A204.1 (cell line): ENCODE measurements at regions not wholly inside any gene's neighbourhood (a gene's known extent, or its start where the extent isn't known, plus 50 kb on each side); places are given as distances from the start of the nearest gene placed in this dataset.
"Not testable (repeated sequence)": the region's sequence is repeated elsewhere in the genome, so short reads cannot be mapped to it uniquely, and the experiment has no call there.

ENCODE experiments used
- FAIRE-seq: peaks from 2 replicates; lab custom pipeline; 2012; peaks lifted over from hg19 to GRCh38; lab: Jason Lieb, UNC

DNA sequence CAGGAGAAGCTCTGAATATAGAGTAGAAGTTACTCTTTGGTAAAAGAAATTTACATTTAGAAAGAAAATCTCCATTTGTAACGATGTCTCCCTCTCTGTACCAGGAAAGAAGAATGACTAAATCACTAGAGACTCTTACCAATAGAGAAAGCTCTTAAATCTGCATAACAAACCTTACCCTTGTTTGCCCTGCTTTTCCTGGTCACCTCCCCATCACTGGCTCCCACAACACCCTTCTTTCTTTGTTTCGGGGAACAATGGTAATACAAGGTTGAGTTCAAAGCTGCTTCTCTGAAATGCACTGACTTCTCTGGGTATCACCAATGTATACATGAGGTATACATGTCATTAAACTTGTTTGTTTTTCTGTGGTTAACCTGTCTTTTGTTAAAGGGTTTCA lies 351.1 kb upstream of the FLRT2 start:
- FAIRE-seq, result no peak

DNA sequence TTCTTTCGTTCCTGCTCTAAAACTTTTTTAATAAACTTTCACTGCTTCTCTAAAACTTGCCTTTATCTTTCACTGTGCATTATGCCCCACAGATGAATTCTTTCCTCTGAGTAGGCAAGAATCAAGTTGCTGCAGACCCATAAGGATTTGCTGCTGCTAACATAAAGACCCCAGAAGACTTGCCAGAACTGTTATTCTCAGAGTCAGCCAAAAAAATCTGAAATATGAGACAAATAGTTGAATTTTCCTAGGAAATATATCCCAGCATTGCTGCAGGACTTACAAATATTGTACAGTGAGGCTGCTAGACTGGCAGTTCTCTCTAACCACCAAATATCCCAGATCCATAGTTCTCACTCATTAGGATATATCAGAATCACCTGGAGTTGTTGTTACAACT lies 349.1 kb upstream of the FLRT2 start:
- no peak for FAIRE-seq

DNA sequence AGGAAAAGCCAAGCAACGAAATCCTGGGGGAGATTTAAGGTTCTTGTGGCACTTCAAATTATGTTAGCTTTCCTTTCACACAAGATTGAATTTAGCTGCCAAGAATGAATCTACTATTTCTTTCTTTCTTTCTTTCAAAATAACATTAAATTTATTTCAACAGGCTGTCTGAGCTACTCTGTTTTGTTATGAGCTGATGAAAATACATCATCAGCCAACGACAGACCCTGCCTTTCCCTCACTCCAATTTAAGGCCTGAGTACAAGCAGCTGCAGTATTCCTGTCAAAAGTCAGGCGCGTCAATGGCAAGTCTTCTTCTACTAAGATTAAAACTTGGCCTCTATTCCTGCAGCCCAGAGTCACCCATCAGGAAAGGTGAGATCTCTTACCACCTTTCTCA lies 347.7 kb upstream of the FLRT2 start:
- FAIRE-seq, result no peak

DNA sequence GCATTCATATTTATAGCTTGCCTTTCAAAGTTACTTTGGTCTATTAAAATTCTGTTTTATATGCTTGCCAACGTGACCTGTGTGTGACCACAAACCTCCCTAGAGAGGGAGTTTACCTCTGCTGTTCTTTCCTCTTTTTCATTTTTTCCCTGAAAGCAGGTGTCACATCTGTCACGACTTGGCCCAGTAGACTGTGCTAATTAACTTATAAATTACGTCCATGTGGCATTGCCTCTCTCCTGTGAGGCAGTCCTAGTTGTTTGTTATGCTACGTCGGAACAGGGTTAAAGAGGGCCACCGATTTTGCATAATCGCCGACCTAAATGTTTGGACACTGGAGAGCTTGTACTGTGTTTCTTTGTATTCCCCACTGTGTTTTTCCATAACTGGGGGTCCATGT lies 343.9 kb upstream of the FLRT2 start:
- FAIRE-seq, result no peak

DNA sequence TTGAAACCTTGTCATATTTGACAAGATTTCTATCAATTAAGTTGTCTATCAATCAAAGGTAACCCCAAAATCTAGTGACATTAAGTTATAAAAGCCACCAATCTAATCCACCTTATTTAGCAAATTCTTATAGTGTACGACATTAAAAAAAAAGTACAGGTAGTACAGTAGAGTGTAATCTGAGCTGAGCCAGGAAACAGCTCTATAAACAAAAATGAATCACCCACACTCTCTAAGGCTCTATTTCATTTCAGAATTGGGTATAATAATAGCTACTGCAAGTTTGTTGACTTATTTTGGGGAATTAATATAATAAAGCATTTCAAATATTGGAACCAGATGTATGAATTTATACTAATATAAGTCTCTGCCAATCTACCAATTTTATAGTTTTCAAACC lies 342.4 kb upstream of the FLRT2 start:
- no peak for FAIRE-seq

DNA sequence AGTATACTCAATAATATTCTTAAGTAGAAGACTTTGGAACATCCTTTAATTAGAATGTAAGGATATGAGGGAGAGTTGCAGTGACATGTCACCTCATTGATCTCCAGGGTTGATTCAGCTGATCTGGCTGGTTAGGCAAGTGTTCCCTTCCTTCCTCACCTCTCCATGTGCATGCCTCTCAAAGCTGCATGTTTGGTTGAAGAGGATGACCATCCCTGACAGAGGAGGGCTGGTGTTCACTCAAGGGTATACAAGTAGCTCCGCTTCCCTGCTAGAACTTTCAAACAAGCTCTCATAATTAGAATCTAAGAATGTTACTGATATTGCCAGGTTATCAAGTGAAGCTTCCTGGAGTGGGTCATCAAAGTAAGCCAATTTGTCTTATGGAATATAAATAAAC lies 341.1 kb upstream of the FLRT2 start:
- FAIRE-seq, result no peak

DNA sequence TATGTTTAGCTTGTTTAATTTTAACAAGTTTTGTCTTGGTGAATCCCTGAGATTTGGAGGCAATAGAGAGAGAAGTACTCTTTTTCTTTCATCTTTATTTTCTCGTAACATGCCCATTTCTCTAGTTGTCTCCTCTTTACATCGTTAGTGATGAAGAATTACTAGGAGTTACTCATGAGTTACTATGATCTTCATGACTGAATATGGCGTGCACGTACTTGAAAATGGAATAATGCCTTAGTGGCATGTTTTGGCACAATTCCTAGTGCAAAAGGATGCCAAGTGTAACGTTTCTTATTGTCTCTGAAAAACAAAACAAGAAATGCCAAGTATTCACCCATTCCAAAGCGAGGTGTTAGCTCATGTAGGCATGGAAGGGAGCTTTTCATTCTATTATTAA lies 340.7 kb upstream of the FLRT2 start:
- FAIRE-seq, result not testable (repeated sequence)

DNA sequence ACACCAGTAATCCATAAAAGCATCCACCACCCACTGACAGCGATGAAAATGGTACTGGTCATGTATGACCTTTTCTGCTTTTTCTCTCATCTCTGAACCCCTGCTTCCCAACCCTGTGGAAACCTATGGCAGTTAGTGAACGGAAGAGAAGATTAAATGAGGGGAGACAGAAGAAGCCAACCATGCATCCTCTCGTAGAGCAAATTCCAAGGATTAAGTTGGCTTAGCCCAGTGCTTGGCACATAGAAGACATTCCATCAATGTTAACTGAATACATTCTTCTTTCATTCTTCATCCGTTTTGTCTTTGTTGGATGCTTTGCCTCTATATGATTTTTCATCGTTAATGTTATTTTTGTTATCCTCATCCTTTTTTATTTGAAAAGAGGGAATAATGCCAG lies 339.7 kb upstream of the FLRT2 start:
- no peak for FAIRE-seq

DNA sequence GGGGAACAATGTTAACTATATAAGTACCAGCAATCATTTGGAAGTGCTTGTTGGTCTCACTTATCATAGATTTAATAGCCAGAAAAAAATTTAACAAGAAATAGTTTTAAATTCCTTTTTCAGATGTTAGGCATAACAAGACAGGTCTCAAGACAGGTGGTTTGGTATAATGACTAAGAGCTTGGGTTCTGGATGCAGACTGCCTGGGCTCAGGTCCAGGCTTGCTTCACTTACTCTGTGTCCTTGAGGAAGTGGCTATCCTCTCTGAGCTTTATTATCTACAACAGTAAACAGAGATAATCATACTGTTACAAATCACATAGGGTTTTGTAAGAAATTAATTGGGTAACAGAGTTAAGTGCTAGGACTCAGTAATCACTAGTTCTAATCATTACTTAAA lies 338.0 kb upstream of the FLRT2 start:
- no peak for FAIRE-seq

DNA sequence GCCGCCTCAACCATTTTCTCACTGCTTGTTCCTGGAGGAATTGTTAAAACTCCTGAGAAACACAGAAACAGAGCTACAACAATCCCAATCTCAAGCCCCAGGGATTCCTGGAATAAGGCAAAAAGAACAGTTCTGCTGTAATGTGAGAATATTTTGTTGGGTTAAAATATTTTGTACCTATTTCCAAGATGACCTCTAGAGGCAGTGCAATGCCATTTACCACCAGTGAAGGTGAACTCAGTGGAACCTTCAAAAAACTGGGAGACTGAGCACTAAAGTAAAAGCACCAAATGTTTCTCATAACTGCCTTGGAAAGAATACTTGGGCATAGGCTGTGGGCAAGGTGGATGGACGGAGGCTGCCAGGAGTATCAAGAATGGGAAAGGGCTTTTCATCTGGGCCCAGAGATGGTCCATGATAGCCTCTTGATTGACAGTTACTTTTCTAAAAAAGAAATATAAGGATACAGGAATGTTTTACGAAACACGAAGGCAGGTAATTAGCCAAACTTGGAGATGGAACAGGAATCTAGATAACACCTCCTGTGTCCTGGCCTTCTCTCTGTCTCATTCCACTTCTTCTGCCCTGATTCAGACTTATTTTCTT lies 334.0 kb upstream of the FLRT2 start:
- no peak for FAIRE-seq

DNA sequence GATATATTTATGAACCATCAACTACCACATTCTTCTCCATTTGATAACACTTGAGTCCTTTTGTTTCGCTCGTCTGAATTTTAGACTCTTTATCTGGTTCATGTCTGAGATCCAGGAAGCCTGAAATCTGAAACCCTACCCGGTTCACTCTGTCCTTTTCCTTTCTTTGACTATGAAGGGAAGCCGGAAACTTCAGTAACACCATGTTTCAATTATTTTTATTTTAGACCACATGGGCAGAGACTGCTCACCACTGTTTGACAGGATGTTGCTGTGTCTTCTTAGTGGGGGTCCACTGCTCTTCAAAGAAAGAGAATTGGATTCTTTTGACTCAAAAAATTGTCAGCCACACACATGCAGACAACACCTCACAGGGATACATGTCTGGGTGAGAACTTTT lies 331.9 kb upstream of the FLRT2 start:
- no peak for FAIRE-seq

DNA sequence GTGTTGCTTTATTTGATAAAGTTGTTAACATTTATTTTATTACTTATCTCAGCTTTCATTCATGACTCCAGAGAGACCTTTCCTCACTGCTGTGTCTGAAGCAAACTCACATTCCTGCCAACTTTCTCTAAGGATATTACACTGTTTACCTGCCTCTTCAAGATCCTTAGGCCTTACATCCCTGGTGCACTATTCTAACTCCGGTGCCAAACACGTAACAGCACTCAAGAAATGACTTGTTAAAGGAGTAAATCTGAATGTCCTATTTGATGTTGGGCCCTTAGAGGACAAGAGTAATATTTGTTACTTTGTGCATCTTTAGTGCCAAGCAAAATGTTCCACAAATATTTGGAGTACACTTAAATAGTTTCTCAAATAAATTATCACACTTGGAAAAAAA lies 324.1 kb upstream of the FLRT2 start:
- no peak for FAIRE-seq

DNA sequence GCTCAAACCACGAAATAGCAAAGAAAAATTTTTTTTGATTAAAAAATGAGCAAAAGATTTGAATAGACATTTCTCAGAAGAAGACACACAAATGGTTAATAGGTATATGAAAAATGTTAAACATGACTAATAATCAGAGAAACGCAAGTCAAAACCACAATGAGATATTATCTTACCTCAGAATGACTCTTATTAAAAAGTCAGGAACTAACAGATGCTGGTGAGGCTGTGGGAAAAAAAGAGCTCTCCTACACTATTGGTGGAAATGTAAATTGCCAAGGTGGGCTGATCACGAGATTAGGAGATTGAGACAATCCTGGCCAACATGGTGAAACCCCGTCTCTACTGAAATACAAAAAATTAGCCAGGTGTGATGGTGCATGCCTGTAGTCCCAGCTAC lies 315.5 kb upstream of the FLRT2 start:
- FAIRE-seq, result no peak

DNA sequence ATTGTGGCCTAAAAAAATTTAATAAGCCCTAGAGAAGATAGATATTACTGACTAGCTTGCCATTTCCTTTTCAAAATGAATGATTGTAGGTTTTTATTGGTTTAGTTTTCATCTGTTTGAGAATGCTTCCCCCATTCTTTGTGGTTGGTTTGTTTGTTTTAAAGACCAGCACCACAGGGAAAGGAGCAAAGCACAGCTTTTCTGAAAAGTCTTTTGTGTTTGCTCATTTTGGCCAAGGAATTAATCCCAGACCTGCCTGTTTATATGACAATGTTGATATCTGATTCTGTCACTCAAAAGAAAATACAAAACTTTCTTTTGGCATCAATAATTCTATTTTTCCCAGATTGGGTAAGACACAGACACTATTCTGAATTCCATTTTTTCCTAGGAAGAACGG lies 312.5 kb upstream of the FLRT2 start:
- FAIRE-seq, result no peak

DNA sequence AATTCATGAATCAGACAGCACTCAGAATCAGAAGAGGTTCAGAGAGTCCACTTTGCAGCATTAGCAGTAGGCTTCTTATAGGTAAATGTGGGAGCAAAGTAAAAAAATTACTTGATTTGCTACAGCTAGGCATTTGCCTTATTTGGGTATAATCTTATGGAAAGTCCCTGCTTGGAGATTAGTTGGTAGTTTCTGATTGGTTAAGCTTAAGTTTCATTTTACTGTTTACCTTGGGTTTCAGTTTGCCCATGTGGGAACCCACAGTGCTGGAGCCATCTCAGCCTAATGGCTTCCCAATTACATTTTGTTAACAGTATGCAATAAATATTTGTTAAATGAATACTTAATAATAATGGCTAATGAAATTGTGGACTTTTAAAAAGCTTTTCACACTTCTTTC lies 311.0 kb upstream of the FLRT2 start:
- FAIRE-seq, result no peak

DNA sequence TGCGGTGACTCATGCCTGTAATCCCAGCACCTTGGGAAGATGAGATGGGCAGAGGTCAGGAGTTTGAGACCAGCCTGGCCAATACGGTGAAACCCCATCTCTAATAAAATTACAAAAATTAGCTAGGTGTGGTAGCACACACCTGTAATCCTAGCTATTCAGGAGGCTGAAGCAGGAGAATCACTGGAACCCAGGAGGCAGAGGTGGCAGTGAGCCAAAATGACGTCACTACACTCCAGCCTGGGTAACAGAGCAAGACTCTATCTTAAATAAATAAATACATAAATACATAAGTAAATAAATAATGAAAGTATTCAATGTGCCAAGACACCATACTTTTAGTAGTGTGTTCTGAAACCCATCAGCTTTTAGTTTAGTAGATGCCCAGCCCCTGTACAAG lies 308.1 kb upstream of the FLRT2 start:
- no peak for FAIRE-seq

DNA sequence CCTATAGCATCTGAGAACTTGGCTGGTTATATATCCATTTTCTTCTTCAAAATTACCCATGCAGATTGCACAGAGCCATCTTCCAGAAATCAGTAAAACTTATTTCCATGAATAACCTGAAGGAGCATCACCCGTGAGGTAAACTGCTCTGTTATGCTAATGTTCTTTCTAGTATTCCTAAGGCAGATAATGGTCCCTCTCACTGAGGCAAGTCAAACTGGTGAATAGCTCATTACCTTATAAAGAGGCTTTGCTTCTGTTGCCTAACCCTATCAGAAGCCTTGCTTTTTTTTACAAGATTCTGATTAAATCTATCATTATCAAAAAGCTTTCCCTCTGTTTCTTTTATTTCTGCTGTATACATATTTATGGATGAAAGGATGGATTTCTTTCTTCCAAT lies 307.6 kb upstream of the FLRT2 start:
- no peak for FAIRE-seq

DNA sequence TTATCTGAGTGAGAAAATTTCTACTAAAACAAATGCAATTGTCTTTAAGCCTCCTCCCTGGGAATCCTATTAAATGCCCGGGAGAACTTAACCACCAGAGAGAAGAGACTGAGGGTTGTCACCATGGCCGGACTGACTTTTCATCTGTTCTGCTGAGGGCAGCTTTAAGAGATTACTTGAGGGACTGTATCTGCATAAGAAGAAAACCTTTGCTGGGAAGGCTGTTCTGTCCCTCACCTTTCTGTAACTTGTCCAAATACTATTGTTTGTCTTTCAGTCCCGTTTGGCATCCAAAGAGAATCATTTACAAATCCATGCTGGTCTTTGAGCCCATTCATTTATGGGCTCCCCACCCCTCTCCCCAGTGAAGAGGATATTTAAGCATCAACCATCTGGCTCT lies 306.3 kb upstream of the FLRT2 start:
- no peak for FAIRE-seq

DNA sequence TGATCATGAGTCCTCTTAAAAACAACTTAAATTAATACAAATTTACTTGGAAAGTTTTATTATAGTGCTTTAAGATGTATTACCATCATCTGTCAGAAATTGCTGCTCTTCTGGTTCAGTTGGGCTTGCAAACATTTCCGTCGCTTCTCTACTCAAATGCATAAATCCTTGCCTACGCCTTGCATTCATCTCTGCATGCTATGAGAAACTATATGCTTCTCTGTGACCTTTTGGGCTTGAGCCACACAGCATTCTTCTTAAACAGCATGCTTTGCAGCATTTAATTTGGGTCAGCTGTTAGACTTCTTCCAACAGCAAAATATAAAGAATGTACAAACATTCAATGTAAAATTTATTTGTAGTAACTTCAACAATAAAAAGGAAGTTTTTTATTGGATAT lies 305.7 kb upstream of the FLRT2 start:
- FAIRE-seq, result no peak

DNA sequence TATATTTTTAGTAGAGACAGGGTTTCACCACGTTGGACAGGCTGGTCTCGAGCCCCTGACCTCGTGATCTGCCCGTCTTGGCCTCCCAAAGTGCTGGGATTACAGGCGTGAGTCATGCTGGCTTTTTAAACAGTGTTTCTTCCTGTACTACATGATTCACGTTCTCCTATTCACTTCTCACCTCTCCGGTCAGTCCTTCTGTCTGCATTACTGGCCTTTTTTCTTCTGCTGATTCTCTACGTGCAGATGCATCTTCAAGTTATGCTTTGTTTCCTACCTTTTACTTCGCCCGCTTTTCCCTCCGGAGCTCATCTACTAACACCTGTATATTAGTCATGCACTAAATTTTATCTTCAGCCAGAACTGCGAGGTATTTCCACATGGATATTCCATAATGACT lies 296.2 kb upstream of the FLRT2 start:
- FAIRE-seq, result no peak

DNA sequence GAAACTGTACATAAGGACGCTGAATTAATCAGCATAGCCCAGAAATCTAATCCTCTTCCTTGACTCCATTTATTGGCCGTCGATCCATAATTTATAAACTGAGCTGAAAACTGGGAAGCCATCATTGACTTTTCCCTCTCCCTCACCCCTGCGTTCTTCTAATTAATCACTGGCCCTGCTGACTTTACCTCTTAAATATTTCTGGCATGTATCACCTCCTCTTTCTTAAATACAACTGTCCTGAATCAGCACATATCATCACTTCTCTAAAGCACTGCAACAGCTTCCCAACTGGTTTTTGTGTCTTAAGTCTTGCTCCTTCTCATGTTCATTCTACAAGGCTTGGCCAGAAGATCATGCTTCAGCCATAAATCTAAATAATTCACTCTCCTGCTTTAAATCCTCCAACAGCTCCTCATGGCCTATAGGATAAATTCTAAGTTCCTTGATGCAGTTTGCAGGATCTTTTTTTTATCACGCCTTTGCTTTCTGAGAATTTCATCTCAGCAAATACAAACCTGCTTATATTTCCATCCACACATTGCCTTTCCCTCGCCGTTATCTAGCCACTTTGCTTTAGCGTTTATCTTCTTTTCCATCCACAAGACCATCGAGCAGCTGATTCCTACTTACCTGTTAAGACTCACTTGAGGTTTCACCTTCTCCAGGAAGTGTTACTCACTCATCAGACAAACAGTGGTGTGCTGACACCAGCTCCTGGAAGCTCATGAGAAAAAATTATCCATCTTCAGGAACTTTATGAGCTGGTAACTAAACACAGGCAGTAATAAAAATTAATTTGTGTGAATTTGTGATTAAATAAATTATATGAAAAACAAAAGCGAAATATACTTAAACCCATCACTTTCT lies 295.6 kb upstream of the FLRT2 start:
- FAIRE-seq, result no peak

DNA sequence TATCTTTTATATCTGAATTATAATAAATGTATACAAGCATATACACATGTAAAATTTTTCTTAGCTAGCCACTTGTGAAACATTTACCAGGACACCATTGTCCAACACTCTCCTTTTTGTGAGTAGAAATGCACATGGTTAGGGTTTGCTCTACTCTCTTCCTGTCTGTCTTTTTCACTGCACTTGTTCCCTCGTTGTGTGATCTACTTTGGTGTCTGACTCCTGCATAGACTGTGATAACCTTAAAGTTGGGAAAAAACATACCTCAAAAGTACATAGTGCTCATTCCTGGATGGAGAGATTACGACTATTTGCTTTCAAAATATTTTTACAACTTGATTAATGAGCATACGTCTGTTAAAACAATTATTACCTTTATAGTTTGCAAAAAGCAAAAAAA lies 294.1 kb upstream of the FLRT2 start:
- no peak for FAIRE-seq

DNA sequence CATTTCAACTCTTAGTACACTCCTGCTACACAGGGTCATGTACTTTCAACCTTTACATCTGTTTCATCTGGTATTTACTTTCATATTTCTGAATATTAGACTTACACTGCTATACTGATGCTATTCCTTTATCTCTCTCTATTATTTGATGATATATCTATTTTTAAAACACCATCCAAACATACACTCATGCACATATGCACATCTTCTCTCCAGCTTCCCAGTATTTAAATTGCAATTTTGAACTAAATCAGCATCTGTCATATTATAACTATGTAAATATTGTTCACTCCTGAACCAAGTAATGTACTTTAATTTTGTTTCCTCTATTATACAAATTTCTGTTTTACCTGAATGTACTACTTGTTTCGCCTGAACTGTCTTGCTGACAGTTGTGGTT lies 293.6 kb upstream of the FLRT2 start:
- no peak for FAIRE-seq

DNA sequence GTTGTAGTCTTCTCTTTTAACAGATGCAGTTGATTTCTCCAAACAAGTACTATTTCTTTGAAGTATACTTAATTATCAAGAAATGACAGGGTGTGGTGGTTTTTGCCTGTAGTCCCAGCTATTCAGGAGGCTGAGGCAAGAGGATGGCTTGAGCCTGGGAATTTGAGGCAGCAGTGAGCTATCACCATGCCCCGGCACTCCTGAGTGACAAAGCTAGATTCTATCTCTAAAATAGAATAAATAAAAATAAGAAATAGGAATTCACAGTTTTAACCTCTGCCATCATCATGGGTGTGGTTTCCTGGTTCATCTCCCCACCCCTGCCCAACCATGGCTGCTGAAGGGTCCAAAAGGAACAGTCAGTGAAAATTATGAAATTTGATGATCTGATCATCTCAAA lies 290.2 kb upstream of the FLRT2 start:
- FAIRE-seq, result no peak
